ENCODE measurements at regions not wholly inside any gene's neighbourhood (a gene's known extent, or its start where the extent isn't known, plus 50 kb on each side); places are given as distances from the start of the nearest gene placed in this dataset.

DNA sequence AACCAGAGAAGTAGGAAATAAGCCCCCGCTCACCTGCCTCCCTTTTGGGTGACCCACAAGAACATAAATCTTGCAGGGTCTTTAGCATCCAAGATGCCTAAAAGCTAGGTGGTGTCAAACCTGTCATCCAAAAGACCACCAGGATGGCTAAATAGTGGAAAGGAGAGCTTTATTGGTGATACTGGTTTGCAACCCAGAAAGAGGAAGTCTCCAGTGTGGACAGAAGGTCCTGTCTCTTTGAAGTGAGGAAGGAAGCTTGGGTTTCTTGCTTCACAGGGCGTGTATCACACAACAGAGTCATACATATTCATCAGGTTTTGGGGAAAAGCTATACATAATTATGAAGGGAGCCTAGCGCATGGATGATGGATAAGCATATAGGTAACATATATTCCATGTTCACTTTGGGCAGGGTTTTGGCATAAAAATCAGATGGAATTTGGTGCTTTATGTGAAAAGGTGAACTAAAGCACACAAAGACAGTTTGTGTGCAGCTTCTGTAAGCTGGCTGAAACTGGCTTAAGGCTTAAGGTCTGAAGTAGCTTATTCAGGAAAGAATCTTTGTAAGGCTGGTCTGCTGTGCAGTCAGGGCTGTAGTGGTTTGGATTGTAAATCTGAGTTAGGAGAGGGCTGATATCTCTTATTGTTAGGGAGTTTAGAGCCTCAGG, 68.4 kb upstream of the EPCAM start:
- no peak for TF ChIP-seq POLR2A (IDR thresholded peaks at IDR 0.05)
- TF ChIP-seq, protein P1, sequence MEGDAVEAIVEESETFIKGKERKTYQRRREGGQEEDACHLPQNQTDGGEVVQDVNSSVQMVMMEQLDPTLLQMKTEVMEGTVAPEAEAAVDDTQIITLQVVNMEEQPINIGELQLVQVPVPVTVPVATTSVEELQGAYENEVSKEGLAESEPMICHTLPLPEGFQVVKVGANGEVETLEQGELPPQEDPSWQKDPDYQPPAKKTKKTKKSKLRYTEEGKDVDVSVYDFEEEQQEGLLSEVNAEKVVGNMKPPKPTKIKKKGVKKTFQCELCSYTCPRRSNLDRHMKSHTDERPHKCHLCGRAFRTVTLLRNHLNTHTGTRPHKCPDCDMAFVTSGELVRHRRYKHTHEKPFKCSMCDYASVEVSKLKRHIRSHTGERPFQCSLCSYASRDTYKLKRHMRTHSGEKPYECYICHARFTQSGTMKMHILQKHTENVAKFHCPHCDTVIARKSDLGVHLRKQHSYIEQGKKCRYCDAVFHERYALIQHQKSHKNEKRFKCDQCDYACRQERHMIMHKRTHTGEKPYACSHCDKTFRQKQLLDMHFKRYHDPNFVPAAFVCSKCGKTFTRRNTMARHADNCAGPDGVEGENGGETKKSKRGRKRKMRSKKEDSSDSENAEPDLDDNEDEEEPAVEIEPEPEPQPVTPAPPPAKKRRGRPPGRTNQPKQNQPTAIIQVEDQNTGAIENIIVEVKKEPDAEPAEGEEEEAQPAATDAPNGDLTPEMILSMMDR (IDR thresholded peaks at IDR 0.05): no peak

All from right lobe of liver (tissue), 4 donors.